Activated CD8-positive, alpha-beta memory T cell treated with anti-CD3 and anti-CD28 coated beads, Interleukin-2, amount 50 U/mL, for 24 hours (primary cell): ENCODE measurements at regions not wholly inside any gene's neighbourhood (a gene's known extent, or its start where the extent isn't known, plus 50 kb on each side); places are given as distances from the start of the nearest gene placed in this dataset.

ENCODE experiments used
- DNase-seq: peaks from one replicate; pipeline ENCODE4 v3.0.0-alpha.2; 2020; ENCODE audit errors: extremely low read depth

DNA sequence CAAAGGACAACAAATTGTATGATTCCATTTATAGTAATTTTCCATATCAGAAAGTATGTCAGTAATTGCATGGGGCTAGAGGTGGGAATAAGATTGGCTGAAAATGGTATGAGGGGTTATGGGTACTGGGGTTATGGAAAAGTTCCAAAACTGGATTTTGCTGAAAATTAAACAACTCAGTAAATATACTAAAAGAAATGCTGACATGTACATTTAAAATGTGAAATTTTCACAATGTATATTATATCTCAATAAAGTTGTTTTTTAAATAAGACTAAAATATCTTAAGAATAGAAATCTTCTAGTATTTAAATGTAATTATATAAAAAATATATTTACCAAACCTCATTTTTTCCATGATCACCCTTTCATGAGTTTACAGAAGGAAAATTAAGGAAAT, 844.9 kb upstream of the SLIT2 start:
- DNase-seq: no peak

- no peak for DNase-seq
These were observed 847.8 kb upstream of the SLIT2 start for GRCh38 chr4:19403786-19404370.

DNA sequence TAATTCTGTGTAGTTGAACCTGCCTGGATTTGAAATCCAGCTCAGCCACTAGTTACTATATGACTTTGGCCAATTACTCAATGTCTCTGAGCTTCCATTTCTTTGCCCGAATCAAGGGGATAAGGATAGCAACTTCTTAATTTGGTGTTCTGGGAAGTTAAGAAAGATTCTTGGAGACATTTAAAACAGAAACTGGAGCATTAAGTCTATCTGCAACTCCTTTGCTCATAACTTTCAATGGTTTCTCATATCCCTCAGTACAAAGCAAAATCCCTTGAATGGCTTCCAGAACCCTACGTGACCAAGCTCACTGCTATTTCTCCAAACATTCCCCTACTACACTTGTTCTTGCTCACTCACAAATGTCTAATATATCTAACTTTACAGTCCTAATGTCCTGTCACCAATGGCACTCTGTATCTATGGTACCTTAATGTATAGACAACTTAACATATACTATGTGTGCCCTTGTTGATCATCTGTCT, 849.1 kb upstream of the SLIT2 start:
- no peak for DNase-seq

GRCh38 chr4:19401301-19402080, 850.2 kb upstream of the SLIT2 start:
- no peak for DNase-seq

- no peak for DNase-seq
These were observed 850.9 kb upstream of the SLIT2 start for GRCh38 chr4:19400820-19401219.

GRCh38 chr4:19399001-19399400, 852.7 kb upstream of the SLIT2 start:
- no peak for DNase-seq

DNA sequence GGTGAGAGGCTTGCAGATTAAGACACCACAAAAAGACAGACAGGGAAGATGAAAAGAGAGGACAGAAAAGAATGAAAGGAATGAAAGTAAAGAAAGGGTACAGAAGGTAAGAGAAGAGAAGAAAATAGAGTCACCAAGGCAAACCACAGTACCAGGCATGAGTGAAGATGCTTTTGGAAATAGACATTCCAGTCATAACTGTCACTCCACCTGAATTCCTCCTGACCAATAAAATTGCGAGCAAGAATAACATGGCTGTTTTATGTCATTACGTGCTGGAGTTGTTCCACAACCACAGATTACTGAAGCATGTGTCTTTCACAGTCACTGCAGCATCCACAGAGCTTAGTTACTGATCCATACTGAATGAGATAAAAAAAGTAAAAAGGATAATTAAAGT, 864.9 kb upstream of the SLIT2 start:
- no peak for DNase-seq

- DNase-seq: no peak
These were observed 868.5 kb upstream of the SLIT2 start for GRCh38 chr4:19382993-19383756.

GRCh38 chr4:19381068-19381467, 870.6 kb upstream of the SLIT2 start:
- no peak for DNase-seq

DNA sequence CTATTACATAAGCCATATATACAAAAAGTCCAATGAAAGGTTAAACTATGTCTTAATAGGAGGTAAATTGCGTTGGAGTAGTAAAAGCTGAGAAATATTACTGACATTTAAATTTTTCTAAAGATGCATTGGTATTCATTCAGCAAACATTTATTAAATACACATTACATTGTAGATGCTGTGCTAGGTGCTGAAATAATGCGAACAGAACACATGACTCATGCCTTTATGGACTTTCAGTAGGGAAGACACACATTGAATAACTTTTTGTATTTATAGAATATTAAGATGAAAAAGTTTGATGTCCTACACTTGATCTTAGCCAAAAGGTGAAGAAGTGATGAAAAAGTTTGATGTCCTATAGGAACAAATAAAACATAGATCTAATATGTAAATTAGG, 871.1 kb upstream of the SLIT2 start:
- no peak for DNase-seq

DNA sequence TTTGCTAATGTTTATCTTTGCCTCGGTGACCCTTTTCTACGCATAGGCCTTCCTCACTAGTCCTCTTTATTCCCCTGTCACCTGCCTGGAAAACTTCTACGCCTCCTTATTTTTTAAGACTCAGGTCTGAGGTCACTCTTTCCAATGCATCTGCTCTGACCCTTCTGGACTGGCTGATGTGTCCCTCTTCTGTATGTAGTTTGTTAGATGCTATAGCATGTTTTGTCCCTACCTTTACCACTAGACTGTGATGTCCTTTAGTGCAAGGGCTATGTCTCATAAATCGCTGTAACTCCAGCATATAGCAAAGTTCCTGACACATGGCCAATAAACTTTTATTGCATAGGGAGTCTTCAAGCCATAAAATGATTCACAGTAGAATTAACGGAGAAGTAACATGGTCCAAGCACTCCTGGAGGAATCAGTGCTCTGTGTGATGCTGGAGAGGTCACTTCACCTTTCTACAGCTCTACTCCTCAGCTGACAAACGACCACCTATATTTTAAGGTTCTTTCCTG, 872.5 kb upstream of the SLIT2 start:
- no peak for DNase-seq

- no peak for DNase-seq
These were observed 875.8 kb upstream of the SLIT2 start for GRCh38 chr4:19375931-19376330.

- DNase-seq: no peak
These were observed 876.4 kb upstream of the SLIT2 start for GRCh38 chr4:19375136-19375804.

DNA sequence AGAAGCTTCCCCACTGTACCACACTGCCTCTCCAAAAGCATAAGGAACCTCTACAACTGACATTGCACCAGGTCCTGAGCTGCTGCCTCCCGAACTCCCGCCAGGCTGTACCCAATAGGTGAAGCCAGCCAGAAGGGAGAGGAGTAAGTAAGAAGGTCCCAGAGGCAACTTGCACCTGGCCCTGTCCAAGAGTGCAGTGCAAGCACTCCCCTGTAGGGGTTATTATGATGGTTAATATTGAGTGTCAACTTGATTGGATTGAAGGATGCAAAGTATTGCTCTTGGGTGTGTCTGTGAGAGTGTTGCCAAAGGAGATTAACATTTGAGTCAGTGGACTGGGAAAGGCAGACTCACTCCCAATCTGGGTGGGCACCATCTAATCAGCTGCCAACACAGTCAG, 879.3 kb upstream of the SLIT2 start:
- no peak for DNase-seq

- no peak for DNase-seq
These were observed 882.9 kb upstream of the SLIT2 start for GRCh38 chr4:19368800-19369199.

DNA sequence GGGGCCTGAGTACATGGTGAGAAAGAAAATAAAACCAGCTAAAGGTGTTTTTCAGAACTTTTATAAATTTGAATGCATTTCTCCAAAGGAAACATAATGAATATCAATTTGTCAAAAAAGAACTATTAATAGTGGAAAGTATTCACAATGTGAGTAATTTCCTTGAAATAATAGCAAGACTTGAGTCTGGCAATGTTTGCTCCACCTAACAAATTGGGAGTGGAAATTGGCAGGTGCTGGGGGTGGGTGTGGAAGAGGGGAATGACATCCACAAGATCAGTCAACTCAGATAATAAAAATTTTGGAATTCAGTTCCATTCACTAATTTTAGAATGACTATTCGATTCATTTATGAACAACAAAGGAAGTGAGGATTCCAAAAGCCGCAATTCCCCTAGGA, 884.8 kb upstream of the SLIT2 start:
- DNase-seq: no peak

- DNase-seq: no peak
These were observed 893.7 kb upstream of the SLIT2 start for GRCh38 chr4:19358015-19358414.

- DNase-seq: no peak
These were observed 902.3 kb upstream of the SLIT2 start for GRCh38 chr4:19349416-19349815.

DNA sequence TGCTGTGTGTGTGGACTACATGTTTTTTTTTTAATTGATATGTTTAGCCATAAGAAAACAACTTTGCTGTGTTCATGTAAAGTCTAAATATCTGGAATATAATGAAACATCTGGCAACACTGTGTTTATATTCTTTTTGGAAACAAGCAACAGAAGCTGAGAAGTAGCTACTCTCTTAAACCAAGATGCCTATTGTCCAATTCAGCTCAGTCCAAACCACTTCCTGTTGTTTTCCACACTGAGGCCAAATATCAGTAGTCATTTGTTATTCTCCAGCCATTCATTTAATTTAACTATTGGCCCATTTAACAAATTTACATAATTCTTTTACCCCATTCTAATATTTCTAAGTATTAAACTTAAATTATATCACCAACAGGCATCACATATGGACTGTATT, 903.0 kb upstream of the SLIT2 start:
- DNase-seq: no peak

DNA sequence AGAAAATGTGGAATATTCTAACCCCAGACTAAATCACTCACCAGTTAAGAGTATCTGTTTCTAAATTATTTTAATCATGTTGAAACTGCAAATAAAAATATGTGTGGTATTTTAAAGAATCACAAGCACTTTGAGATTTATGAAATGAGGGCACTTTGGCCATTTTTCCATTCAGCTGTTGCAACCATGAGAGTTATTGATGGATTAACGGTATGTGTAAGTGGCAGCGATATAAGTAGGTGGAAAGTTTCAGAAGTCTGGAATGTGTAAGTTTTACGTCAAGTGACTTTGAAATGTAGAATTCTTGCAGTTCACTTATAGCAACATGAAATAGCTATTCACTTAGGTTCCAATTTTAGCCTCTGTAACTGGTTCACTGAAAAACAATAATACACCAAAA, 905.1 kb upstream of the SLIT2 start:
- no peak for DNase-seq

DNA sequence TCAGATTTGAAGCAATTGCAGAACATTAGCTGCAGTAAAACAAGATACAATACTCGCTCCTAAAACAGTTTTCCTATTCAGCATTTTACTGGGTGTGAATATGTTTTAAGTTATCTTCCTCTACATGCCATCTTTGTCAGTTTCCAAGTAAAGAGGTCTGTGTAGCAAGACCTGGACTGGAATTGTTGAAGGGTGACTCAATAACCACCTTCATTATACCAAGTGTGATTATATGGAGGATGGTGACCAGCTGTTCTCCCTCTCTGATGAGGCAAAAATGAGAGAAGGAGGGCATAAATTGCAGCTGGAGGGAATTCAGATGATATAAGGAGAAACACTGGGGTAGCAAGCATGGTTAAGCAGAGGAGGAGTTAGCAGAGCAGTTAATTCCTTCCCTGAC, 922.1 kb upstream of the SLIT2 start:
- no peak for DNase-seq

DNA sequence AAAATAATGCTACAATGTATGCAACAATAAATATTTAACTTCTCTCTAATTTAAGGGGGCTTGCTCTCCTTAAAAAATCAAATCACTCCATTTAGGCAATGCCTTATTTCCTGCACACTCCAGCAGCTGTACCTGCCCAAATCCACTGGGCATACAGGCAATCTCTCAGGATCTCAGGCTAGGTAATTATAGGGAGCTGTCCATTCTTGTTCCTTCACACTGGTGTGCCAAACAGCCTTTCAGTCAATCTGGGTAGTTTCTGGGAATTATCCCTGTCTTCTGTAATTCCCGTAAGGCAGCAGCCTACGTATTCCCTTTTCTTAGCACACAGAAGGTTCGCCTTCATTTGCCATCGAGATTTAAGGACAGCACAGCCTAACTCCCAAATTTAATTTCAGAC, 922.6 kb upstream of the SLIT2 start:
- DNase-seq: no peak
